HCT116 (cell line): ENCODE measurements at regions not wholly inside any gene's neighbourhood (a gene's known extent, or its start where the extent isn't known, plus 50 kb on each side); places are given as distances from the start of the nearest gene placed in this dataset.
"Not testable (repeated sequence)": the region's sequence is repeated elsewhere in the genome, so short reads cannot be mapped to it uniquely, and the experiment has no call there.

Experiments
- ATAC-seq: fragments of 200-7000 bp; cut with Tn5 transposase; 2 replicates; pipeline ENCODE4 v1.9.1; 2020; ENCODE audit warnings: mild to moderate bottlenecking, moderate library complexity
- BruUV-seq: library from RNA; stranded (reverse); fragments of 400-500 nt; replicated peaks from 2 replicates; lab custom pipeline; 2021; lab: Mats Ljungman, UMichigan
- CTCF ChIA-PET: fragments of 300-600 bp; sonication (Branson Sonifier 250); formaldehyde crosslinking; loops from one replicate; lab custom pipeline; 2021; ENCODE audit warnings: antibody characterized with exemption; lab: Charles Lee
- POLR2A ChIA-PET: fragments of 300-600, 350-600 bp; sonication (Branson Sonifier 250); formaldehyde crosslinking; loops from one replicate; lab custom pipeline; 2021; ENCODE audit warnings: antibody characterized with exemption; lab: Charles Lee
- RAD21 ChIA-PET, 2 experiments: fragments of 300-600 bp; sonication (Branson Sonifier 250); formaldehyde crosslinking; loops; one replicate each; lab custom pipeline; 2023; ENCODE audit warnings: low total read pairs in 2 of 2; ENCODE audit not compliant: uncharacterized antibody in 2 of 2, unreplicated experiment in 2 of 2, low non-redundant PET in 1 of 2; lab: Charles Lee
- DNase-seq: peaks from one replicate; pipeline ENCODE4 v3.0.0-alpha.2; 2010; ENCODE audit warnings: low read depth, low spot score
- H2AFZ ChIP-seq: fragments of 200-600 bp; shearing (Covaris generic), sonication (generic); 2 replicates; pipeline ENCODE4 v1.6.1; 2017; ENCODE audit warnings: low read depth, mixed run types, mixed read lengths, antibody characterized with exemption, low read length; ENCODE audit not compliant: poor library complexity, severe bottlenecking
- H3K27ac ChIP-seq: 2 replicates; pipeline ENCODE4 v1.5.1; 2012; ENCODE audit warnings: low read depth, low read length
- H3K27me3 ChIP-seq: fragments of 200-600 bp; sonication (generic); 2 replicates; pipeline ENCODE4 v1.6.1; 2016; ENCODE audit warnings: mixed run types, low read length, mixed read lengths; ENCODE audit not compliant: insufficient read depth
- H3K36me3 ChIP-seq, 2 experiments: fragments of 200-500 bp in 1 of 2; fragments of 200-600 bp in 1 of 2; sonication (Bioruptor generic) in 1 of 2; sonication (generic) in 1 of 2; 2 replicates each; pipeline versions ENCODE4 v1.5.1 to v1.6.1; 2014 to 2016; ENCODE audit warnings: low read length in 2 of 2, inconsistent platforms in 1 of 2, mixed read lengths in 1 of 2, mixed run types in 1 of 2; ENCODE audit not compliant: insufficient read depth in 2 of 2, control insufficient read depth in 1 of 2
- H3K4me1 ChIP-seq, 2 experiments: fragments of 200-600 bp in 1 of 2; sonication (generic) in 1 of 2; 2 replicates each; pipeline versions ENCODE4 v1.5.1 to v1.6.1; 2012 to 2017; ENCODE audit warnings: low read length in 2 of 2, inconsistent platforms in 1 of 2, mild to moderate bottlenecking in 1 of 2, mixed read lengths in 1 of 2, mixed run types in 1 of 2, moderate library complexity in 1 of 2; ENCODE audit not compliant: insufficient read depth in 2 of 2, control insufficient read depth in 1 of 2
- H3K4me2 ChIP-seq: fragments of 200-600 bp; sonication (generic); 2 replicates; pipeline ENCODE4 v1.6.1; 2017; ENCODE audit warnings: mixed run types, low read length, mixed read lengths
- H3K4me3 ChIP-seq, 2 experiments: fragments of 200-600 bp in 1 of 2; sonication (generic) in 1 of 2; replicated peaks in 1 of 2; 2 replicates each; pipeline ENCODE4 v1.5.1; 2011 to 2016; ENCODE audit warnings: low read length in 2 of 2, control low read depth in 1 of 2, low read depth in 1 of 2, mild to moderate bottlenecking in 1 of 2, mixed read lengths in 1 of 2, mixed run types in 1 of 2
- H3K79me2 ChIP-seq: fragments of 200-600 bp; sonication (generic); 2 replicates; pipeline ENCODE4 v1.6.1; 2017; ENCODE audit warnings: mild to moderate bottlenecking, mixed run types, low read length, moderate library complexity, mixed read lengths; ENCODE audit not compliant: insufficient read depth
- H3K9ac ChIP-seq: fragments of 200-600 bp; sonication (generic); 2 replicates; pipeline ENCODE4 v1.6.1; 2016; ENCODE audit warnings: low read length, mixed read lengths
- H3K9me2 ChIP-seq: fragments of 200-600 bp; sonication (generic), shearing (Covaris generic); 2 replicates; pipeline ENCODE4 v1.6.1; 2017; ENCODE audit warnings: mixed run types, mild to moderate bottlenecking, moderate library complexity; ENCODE audit not compliant: insufficient read depth
- H3K9me3 ChIP-seq, 2 experiments: fragments of 200-500 bp in 1 of 2; fragments of 200-600 bp in 1 of 2; sonication (Bioruptor generic) in 1 of 2; sonication (generic) in 1 of 2; 2 replicates each; pipeline ENCODE4 v1.6.1; 2014 to 2017; ENCODE audit warnings: low read length in 2 of 2, mixed read lengths in 2 of 2, inconsistent platforms in 1 of 2, low read depth in 1 of 2, mild to moderate bottlenecking in 1 of 2, mixed run types in 1 of 2, moderate library complexity in 1 of 2; ENCODE audit not compliant: control insufficient read depth in 1 of 2, insufficient read depth in 1 of 2
- H4K20me1 ChIP-seq: fragments of 200-600 bp; sonication (generic), shearing (Covaris generic); 2 replicates; pipeline ENCODE4 v1.6.1; 2017; ENCODE audit warnings: mixed run types, mild to moderate bottlenecking, moderate library complexity; ENCODE audit not compliant: insufficient read depth
- CBX3 ChIP-seq: IDR thresholded peaks from 2 replicates; pipeline ENCODE4 v1.6.1; 2012; ENCODE audit warnings: low read depth
- CEBPB ChIP-seq: IDR thresholded peaks from 2 replicates; pipeline ENCODE4 v1.6.1; 2012; ENCODE audit warnings: low read depth
- EZH2 ChIP-seq: fragments of 200-600 bp; sonication (generic); IDR thresholded peaks from 2 replicates; pipeline ENCODE4 v1.6.1; 2017; ENCODE audit warnings: antibody characterized with exemption, mixed run types
- POLR2A ChIP-seq: IDR thresholded peaks from 2 replicates; pipeline ENCODE4 v1.7.0; 2011; ENCODE audit warnings: borderline replicate concordance; ENCODE audit not compliant: insufficient read depth, insufficient read length; ENCODE audit errors: extremely low read depth
- RAD21 ChIP-seq: IDR thresholded peaks from 2 replicates; pipeline ENCODE4 v1.6.1; 2012; ENCODE audit warnings: low read depth, mild to moderate bottlenecking
- SIN3A ChIP-seq: IDR thresholded peaks from 2 replicates; pipeline ENCODE4 v1.6.1; 2012; ENCODE audit warnings: low read depth
- SRF ChIP-seq: IDR thresholded peaks from 2 replicates; pipeline ENCODE4 v1.6.1; 2012; ENCODE audit warnings: low read depth
- TCF7L2 ChIP-seq: IDR thresholded peaks from 2 replicates; pipeline ENCODE4 v1.7.0; 2011; ENCODE audit warnings: borderline replicate concordance, inconsistent platforms; ENCODE audit not compliant: insufficient read depth, insufficient read length; ENCODE audit errors: extremely low read depth
- ZFX ChIP-seq: fragments of 450-650 bp; IDR thresholded peaks from 2 replicates; pipeline ENCODE4 v1.6.1; 2017
- intact Hi-C: fragments of 100-400 bp; cut with micrococcal nuclease; formaldehyde crosslinking; loops from 2 replicates; pipeline ENCODE4 v1.10.0; 2022
- TF ChIP-seq, protein P1 (sequence below): IDR thresholded peaks from 2 replicates; pipeline ENCODE4 v1.6.1; 2012
- TF ChIP-seq, protein P2 (sequence below): IDR thresholded peaks from 2 replicates; pipeline ENCODE4 v1.6.1; 2012; ENCODE audit warnings: low read depth

DNA sequence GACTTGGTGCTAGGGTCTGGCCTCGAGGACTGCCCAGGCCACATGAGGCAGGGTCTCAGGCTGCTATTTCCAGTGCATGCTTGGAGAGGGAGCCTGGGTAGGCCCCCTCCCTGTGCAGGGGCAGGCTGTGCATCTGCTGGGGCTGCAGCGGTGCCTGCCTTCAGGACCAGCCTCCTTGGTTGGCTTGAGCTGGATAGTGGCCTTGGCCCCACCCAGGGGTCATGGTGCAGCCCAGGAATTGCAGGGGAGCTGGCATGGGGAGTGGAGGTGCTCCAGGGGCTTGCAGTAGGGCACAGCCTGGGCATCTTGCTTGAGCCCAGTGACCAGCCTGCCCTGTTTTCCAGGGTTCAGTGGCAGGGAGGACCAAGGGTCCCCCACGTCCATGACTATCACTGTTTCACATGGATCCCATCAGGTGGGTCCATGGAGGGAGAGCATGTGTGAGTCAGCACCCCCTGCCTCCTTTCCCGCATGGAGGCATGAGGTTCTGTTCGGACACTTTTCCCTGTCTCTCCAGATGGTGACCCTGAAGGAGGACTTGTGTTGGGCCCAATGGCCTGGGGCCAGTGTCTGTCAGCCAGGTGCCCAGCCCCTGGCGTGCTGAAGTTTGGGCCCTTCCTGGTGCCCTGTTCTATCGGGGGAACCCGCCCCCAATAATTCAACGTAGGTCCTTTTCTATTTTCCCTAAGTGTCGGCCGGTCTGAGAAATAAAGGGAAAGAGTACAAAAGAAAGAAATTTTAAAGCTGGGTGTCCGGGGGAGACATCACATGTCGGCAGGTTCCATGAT is 218.6 kb downstream of the SNRPN start:
- Histone ChIP-seq H3K9ac (no peak overlapping the region), H4K20me1 (no peaks in the 10 kb centered on the region), H3K4me1 (no peaks in the 10 kb centered on the region), H3K4me2 (no peak overlapping the region), H3K36me3 (no peaks in the 10 kb centered on the region), H3K4me3 (no peak overlapping the region), H3K9me3 (peaks cover 13 to 30% of the 10 kb centered on the region in 2 experiments; a peak in 2 of 4 replicates), H3K27ac (no peak overlapping the region), H3K9me2 (no peaks in the 10 kb centered on the region), H2AFZ (no peak overlapping the region), H3K27me3 (no peaks in the 10 kb centered on the region), H3K79me2 (no peaks in the 10 kb centered on the region)
- ATAC-seq = no peak
- ChIA-PET CTCF (no interaction called here), POLR2A (no interaction called here), RAD21 (no interaction called here)
- intact Hi-C loops = no loop called here
- TF ChIP-seq, protein P1, sequence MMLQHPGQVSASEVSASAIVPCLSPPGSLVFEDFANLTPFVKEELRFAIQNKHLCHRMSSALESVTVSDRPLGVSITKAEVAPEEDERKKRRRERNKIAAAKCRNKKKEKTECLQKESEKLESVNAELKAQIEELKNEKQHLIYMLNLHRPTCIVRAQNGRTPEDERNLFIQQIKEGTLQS = no peak
- no peak for TF ChIP-seq SIN3A
- TF ChIP-seq SRF = no peak
- no peak for TF ChIP-seq CEBPB
- TF ChIP-seq POLR2A = no peak
- TF ChIP-seq ZFX = no peak
- TF ChIP-seq TCF7L2 = no peak
- no peak for TF ChIP-seq CBX3
- TF ChIP-seq RAD21 = no peak
- TF ChIP-seq, protein P2, sequence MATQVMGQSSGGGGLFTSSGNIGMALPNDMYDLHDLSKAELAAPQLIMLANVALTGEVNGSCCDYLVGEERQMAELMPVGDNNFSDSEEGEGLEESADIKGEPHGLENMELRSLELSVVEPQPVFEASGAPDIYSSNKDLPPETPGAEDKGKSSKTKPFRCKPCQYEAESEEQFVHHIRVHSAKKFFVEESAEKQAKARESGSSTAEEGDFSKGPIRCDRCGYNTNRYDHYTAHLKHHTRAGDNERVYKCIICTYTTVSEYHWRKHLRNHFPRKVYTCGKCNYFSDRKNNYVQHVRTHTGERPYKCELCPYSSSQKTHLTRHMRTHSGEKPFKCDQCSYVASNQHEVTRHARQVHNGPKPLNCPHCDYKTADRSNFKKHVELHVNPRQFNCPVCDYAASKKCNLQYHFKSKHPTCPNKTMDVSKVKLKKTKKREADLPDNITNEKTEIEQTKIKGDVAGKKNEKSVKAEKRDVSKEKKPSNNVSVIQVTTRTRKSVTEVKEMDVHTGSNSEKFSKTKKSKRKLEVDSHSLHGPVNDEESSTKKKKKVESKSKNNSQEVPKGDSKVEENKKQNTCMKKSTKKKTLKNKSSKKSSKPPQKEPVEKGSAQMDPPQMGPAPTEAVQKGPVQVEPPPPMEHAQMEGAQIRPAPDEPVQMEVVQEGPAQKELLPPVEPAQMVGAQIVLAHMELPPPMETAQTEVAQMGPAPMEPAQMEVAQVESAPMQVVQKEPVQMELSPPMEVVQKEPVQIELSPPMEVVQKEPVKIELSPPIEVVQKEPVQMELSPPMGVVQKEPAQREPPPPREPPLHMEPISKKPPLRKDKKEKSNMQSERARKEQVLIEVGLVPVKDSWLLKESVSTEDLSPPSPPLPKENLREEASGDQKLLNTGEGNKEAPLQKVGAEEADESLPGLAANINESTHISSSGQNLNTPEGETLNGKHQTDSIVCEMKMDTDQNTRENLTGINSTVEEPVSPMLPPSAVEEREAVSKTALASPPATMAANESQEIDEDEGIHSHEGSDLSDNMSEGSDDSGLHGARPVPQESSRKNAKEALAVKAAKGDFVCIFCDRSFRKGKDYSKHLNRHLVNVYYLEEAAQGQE = no peak
- no peak for TF ChIP-seq EZH2
- DNase-seq = no peak
- BruUV-seq = no TSS peak

DNA sequence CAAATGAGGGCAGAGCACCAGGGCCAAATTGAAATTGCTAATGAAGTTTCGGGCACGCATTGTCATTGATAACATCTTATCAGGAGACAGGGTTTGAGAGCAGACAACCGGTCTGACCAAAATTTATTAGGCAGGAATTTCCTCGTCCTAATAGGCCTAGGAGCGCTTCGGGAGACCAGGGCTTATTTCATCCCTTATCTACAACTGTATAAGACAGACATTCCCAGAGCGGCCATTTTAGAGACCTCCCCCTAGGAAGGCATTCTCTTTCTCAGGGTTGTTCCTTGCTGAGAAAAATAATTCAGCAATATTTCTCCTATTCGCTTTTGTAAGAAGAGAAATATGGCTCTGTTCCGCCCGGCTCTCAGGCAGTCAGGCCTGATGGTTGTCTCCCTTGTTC is 219.4 kb downstream of the SNRPN start:
- H3K9me3 ChIP-seq = peaks cover 13 to 30% of the 10 kb centered on the region in 2 experiments; a peak in 2 of 4 replicates
- H3K79me2 ChIP-seq, DNase-seq, RAD21 ChIA-PET, H3K4me2 ChIP-seq, H3K36me3 ChIP-seq, H3K9ac ChIP-seq, CTCF ChIA-PET, ATAC-seq, POLR2A ChIA-PET, H3K27ac ChIP-seq, H3K4me1 ChIP-seq, BruUV-seq, H3K9me2 ChIP-seq, H3K4me3 ChIP-seq, intact Hi-C loops, H3K27me3 ChIP-seq, H2AFZ ChIP-seq, H4K20me1 ChIP-seq: not testable (repeated sequence)
